Activated CD4-positive, alpha-beta T cell treated with anti-CD3 and anti-CD28 coated beads, Interleukin-2, amount 50 U/mL, for 1 hour (primary cell): ENCODE measurements at regions not wholly inside any gene's neighbourhood (a gene's known extent, or its start where the extent isn't known, plus 50 kb on each side); places are given as distances from the start of the nearest gene placed in this dataset.
"Not testable (repeated sequence)": the region's sequence is repeated elsewhere in the genome, so short reads cannot be mapped to it uniquely, and the experiment has no call there.

Experiments used
- DNase-seq: peaks from one replicate; pipeline ENCODE4 v3.0.0-alpha.2; 2020

- DNase-seq, result no peak
Measured at GRCh38 chr9:71587576-71588362, 180.5 kb downstream of the CEMIP2 start.

- no peak for DNase-seq
Measured at GRCh38 chr9:71583792-71584191, 184.5 kb downstream of the CEMIP2 start.

GRCh38 chr9:71582347-71582746 lies 186.0 kb downstream of the CEMIP2 start:
- DNase-seq, result no peak

- DNase-seq, result no peak
Measured at GRCh38 chr9:71581101-71581500, 187.2 kb downstream of the CEMIP2 start.

- DNase-seq, result no peak
Measured at GRCh38 chr9:71571186-71571585, 197.1 kb downstream of the CEMIP2 start.

GRCh38 chr9:71567890-71568289 lies 200.4 kb downstream of the CEMIP2 start:
- no peak for DNase-seq

GRCh38 chr9:71562140-71562539 lies 206.2 kb downstream of the CEMIP2 start:
- no peak for DNase-seq

- no peak for DNase-seq
Measured at GRCh38 chr9:71557310-71557709, 211.0 kb downstream of the CEMIP2 start.

GRCh38 chr9:71552480-71552879 lies 215.8 kb downstream of the CEMIP2 start:
- no peak for DNase-seq

GRCh38 chr9:71549023-71549422 lies 219.3 kb downstream of the CEMIP2 start:
- no peak for DNase-seq

GRCh38 chr9:71544464-71544863 lies 223.8 kb downstream of the CEMIP2 start:
- no peak for DNase-seq

GRCh38 chr9:71541436-71541835 lies 226.9 kb downstream of the CEMIP2 start:
- DNase-seq, result no peak

GRCh38 chr9:71524996-71525580 lies 243.2 kb downstream of the CEMIP2 start:
- no peak for DNase-seq

- DNase-seq, result no peak
Measured at GRCh38 chr9:71524516-71524915, 243.8 kb downstream of the CEMIP2 start.

- no peak for DNase-seq
Measured at GRCh38 chr9:71521132-71521531, 247.2 kb downstream of the CEMIP2 start.

- no peak for DNase-seq
Measured at GRCh38 chr9:71519098-71519696, 249.1 kb downstream of the CEMIP2 start.

- DNase-seq, result no peak
Measured at GRCh38 chr9:71518045-71518827, 250.1 kb downstream of the CEMIP2 start.

GRCh38 chr9:71515626-71516025 lies 252.7 kb downstream of the CEMIP2 start:
- no peak for DNase-seq

GRCh38 chr9:71515107-71515506 lies 253.2 kb downstream of the CEMIP2 start:
- no peak for DNase-seq

- DNase-seq, result no peak
Measured at GRCh38 chr9:71514344-71514975, 253.9 kb downstream of the CEMIP2 start.

GRCh38 chr9:71509054-71509453 lies 259.3 kb downstream of the CEMIP2 start:
- no peak for DNase-seq

GRCh38 chr9:71508141-71508540 lies 260.2 kb downstream of the CEMIP2 start:
- not testable (repeated sequence) for DNase-seq

GRCh38 chr9:71506821-71507220 lies 261.5 kb downstream of the CEMIP2 start:
- no peak for DNase-seq
